ENCODE measurements at regions not wholly inside any gene's neighbourhood (a gene's known extent, or its start where the extent isn't known, plus 50 kb on each side); places are given as distances from the start of the nearest gene placed in this dataset.

GRCh38 chr6:56789879-56790278 lies 147.2 kb upstream of the DST start:
- Histone ChIP-seq H3K9me2 (replicated peaks; ENCODE audit: insufficient read depth, low read length) (no peaks in the 10 kb centered on the region), H3K9me3 (ENCODE audit: insufficient read depth, low read length) (no peaks in the 10 kb centered on the region), H3K36me3 (ENCODE audit: low read length) (no peaks in the 10 kb centered on the region), H2AFZ (ENCODE audit: low read depth, low read length, severe bottlenecking) (no peak overlapping the region), H3K27ac (ENCODE audit: low read depth, low read length) (no peak overlapping the region), H3K4me2 (ENCODE audit: low read depth, low read length, poor library complexity, severe bottlenecking) (no peak overlapping the region), H3F3A (ENCODE audit: insufficient read depth) (no peaks in the 10 kb centered on the region), H3K4me3 (ENCODE audit: insufficient read depth, low read length, poor library complexity, severe bottlenecking) (no peak overlapping the region), H3K9ac (ENCODE audit: low read length) (no peak overlapping the region), H3K79me2 (ENCODE audit: insufficient read depth, low read length) (no peaks in the 10 kb centered on the region), H3K27me3 (ENCODE audit: low read length) (peaks cover 4% of the 10 kb centered on the region; the same call in 1 of the 2 replicates), H4K20me1 (ENCODE audit: low read depth, low read length) (no peaks in the 10 kb centered on the region)
- no peak for TF ChIP-seq EZH2phosphoT487 (conservative IDR thresholded peaks at IDR 0.05; ENCODE audit: low read length)
- TF ChIP-seq CTCF (IDR thresholded peaks at IDR 0.05; ENCODE audit: insufficient read depth, low read length, poor library complexity, severe bottlenecking), result no peak

DNA sequence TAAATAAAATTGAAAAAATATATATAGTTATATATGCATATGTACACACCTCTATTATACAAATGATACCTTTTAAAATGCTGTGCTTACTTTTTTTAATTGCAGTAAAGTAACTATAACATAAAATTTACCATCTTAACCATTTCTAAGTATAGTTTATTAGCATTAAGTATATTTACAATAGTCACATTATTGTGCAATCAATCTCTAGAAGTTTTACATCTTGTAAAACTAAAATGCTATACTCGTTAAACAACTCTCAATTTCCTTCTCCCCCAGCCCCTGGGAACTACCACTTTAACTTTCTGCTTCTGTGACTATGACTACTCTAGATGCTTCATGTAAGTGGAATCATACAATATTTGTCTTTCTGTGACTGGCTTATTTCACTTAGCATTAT lies 146.7 kb upstream of the DST start:
- TF ChIP-seq EZH2phosphoT487 (conservative IDR thresholded peaks at IDR 0.05; ENCODE audit: low read length) (no peak), CTCF (IDR thresholded peaks at IDR 0.05; ENCODE audit: insufficient read depth, low read length, poor library complexity, severe bottlenecking) (no peak)
- no peaks in the 10 kb centered on the region for H3K9me2 ChIP-seq (replicated peaks; ENCODE audit: insufficient read depth, low read length)

DNA sequence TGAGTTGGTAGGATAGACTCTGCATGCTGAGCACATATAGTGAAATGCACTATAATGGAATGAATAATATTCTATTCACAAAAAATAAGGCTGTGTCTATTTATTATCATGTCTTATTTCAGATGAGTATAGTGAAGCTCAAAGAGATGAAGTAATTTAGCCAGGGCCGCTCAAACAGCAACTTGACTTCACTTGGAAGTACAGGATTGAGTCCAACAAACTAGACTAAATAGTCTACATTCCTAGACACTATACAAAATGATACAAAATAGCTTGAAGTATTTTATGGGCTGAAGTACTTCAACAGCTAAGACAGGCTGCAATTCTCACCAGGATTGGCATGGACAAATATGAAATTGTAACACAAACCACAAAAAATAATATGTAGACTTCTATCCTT lies 144.5 kb upstream of the DST start:
- peaks cover 4% of the 10 kb centered on the region; the same call in 1 of the 2 replicates for H3K27me3 ChIP-seq (ENCODE audit: low read length)

More for the DNA sequence above, 146.7 kb upstream of the DST start:
- no peak overlapping the region for H3K4me2 ChIP-seq (ENCODE audit: low read depth, low read length, poor library complexity, severe bottlenecking)
- H3K4me3 ChIP-seq (ENCODE audit: insufficient read depth, low read length, poor library complexity, severe bottlenecking), result no peak overlapping the region
- H3K9me3 ChIP-seq (ENCODE audit: insufficient read depth, low read length), result no peaks in the 10 kb centered on the region
- no peak overlapping the region for H3K9ac ChIP-seq (ENCODE audit: low read length)
- H3K36me3 ChIP-seq (ENCODE audit: low read length), result no peaks in the 10 kb centered on the region
- H3K27me3 ChIP-seq (ENCODE audit: low read length), result peaks cover 4% of the 10 kb centered on the region; the same call in 1 of the 2 replicates
- H2AFZ ChIP-seq (ENCODE audit: low read depth, low read length, severe bottlenecking), result no peak overlapping the region
- H3K27ac ChIP-seq (ENCODE audit: low read depth, low read length), result no peak overlapping the region
- no peaks in the 10 kb centered on the region for H3F3A ChIP-seq (ENCODE audit: insufficient read depth)
- H4K20me1 ChIP-seq (ENCODE audit: low read depth, low read length), result no peaks in the 10 kb centered on the region
- no peaks in the 10 kb centered on the region for H3K79me2 ChIP-seq (ENCODE audit: insufficient read depth, low read length)

More for the DNA sequence above, 144.5 kb upstream of the DST start:
- Histone ChIP-seq H3K9me2 (replicated peaks; ENCODE audit: insufficient read depth, low read length) (no peaks in the 10 kb centered on the region), H3K9ac (ENCODE audit: low read length) (no peak overlapping the region), H3K9me3 (ENCODE audit: insufficient read depth, low read length) (no peaks in the 10 kb centered on the region), H3K36me3 (ENCODE audit: low read length) (no peaks in the 10 kb centered on the region), H4K20me1 (ENCODE audit: low read depth, low read length) (no peaks in the 10 kb centered on the region), H3K4me2 (ENCODE audit: low read depth, low read length, poor library complexity, severe bottlenecking) (no peak overlapping the region), H3K4me3 (ENCODE audit: insufficient read depth, low read length, poor library complexity, severe bottlenecking) (no peak overlapping the region), H3K79me2 (ENCODE audit: insufficient read depth, low read length) (no peaks in the 10 kb centered on the region), H3F3A (ENCODE audit: insufficient read depth) (no peaks in the 10 kb centered on the region), H2AFZ (ENCODE audit: low read depth, low read length, severe bottlenecking) (no peak overlapping the region), H3K27ac (ENCODE audit: low read depth, low read length) (no peak overlapping the region)
- no peak for TF ChIP-seq EZH2phosphoT487 (conservative IDR thresholded peaks at IDR 0.05; ENCODE audit: low read length)
- TF ChIP-seq CTCF (IDR thresholded peaks at IDR 0.05; ENCODE audit: insufficient read depth, low read length, poor library complexity, severe bottlenecking), result no peak
